HEK293 (cell line): ENCODE measurements at regions not wholly inside any gene's neighbourhood (a gene's known extent, or its start where the extent isn't known, plus 50 kb on each side); places are given as distances from the start of the nearest gene placed in this dataset.

Source experiments
- CTCF ChIA-PET: fragments of 350-600 bp; formaldehyde crosslinking; extraction: SDS; loops from one replicate; lab custom pipeline; 2021; ENCODE audit warnings: antibody characterized with exemption; lab: Yijun Ruan, JAX
- POLR2A ChIA-PET: fragments of 300-600 bp; formaldehyde crosslinking; extraction: SDS; loops from one replicate; lab custom pipeline; 2020; ENCODE audit warnings: antibody characterized with exemption, inconsistent platforms; lab: Yijun Ruan, JAX
- H3K27ac ChIP-seq: fragments of 200-500 bp; sonication (Bioruptor generic); 2 replicates; pipeline ENCODE4 v1.5.1; 2014; ENCODE audit warnings: low read depth, low read length, control low read depth, inconsistent platforms; ENCODE audit errors: extremely low read depth
- H3K36me3 ChIP-seq, 2 experiments: fragments of 200-500 bp in 1 of 2; sonication (Bioruptor generic) in 1 of 2; 1 replicate in 1 of 2; 2 replicates in 1 of 2; pipeline ENCODE4 v1.5.1; 2014 to 2017; ENCODE audit warnings: inconsistent platforms in 2 of 2, low read length in 2 of 2; ENCODE audit not compliant: control insufficient read depth in 2 of 2, insufficient read depth in 1 of 2
- H3K4me1 ChIP-seq: fragments of 200-500 bp; sonication (Bioruptor generic); 2 replicates; pipeline ENCODE4 v1.5.1; 2014; ENCODE audit warnings: mild to moderate bottlenecking, low read length, inconsistent platforms; ENCODE audit not compliant: control insufficient read depth, insufficient read depth
- H3K4me3 ChIP-seq: 2 replicates; pipeline ENCODE4 v1.5.1; 2011; ENCODE audit warnings: low read depth, mild to moderate bottlenecking, control low read depth, low read length, moderate library complexity
- H3K9me3 ChIP-seq: fragments of 200-500 bp; sonication (Bioruptor generic); 2 replicates; pipeline ENCODE4 v1.5.1; 2014; ENCODE audit warnings: low read depth, low read length, inconsistent platforms; ENCODE audit not compliant: control insufficient read depth, insufficient read depth
- BCL11B ChIP-seq: fragments of 450-650 bp; formaldehyde crosslinking; IDR thresholded peaks from 2 replicates; pipeline ENCODE4 v1.5.1; 2016; ENCODE audit warnings: low read depth, missing biosample characterization, missing genetic modification characterization
- HOXD13 ChIP-seq: sonication (generic); formaldehyde crosslinking; IDR thresholded peaks from 2 replicates; pipeline ENCODE4 v1.8.0; 2022; ENCODE audit warnings: missing genetic modification reagents, borderline replicate concordance
- KLF10 ChIP-seq: fragments of 450-650 bp; IDR thresholded peaks from 2 replicates; pipeline ENCODE4 v1.5.1; 2018; ENCODE audit warnings: missing biosample characterization, mild to moderate bottlenecking, missing genetic modification characterization
- OSR2 ChIP-seq: fragments of 450-650 bp; formaldehyde crosslinking; IDR thresholded peaks from 2 replicates; pipeline ENCODE4 v1.5.1; 2016; ENCODE audit warnings: missing biosample characterization, missing genetic modification characterization
- OVOL3 ChIP-seq: fragments of 450-650 bp; formaldehyde crosslinking; IDR thresholded peaks from 2 replicates; pipeline ENCODE4 v1.5.1; 2016; ENCODE audit warnings: missing biosample characterization, missing genetic modification characterization
- SALL2 ChIP-seq: fragments of 450-650 bp; formaldehyde crosslinking; IDR thresholded peaks from 2 replicates; pipeline ENCODE4 v1.5.0; 2017; ENCODE audit warnings: missing biosample characterization, mild to moderate bottlenecking, missing genetic modification characterization, borderline replicate concordance
- ZEB2 ChIP-seq: fragments of 450-650 bp; formaldehyde crosslinking; IDR thresholded peaks from 2 replicates; pipeline ENCODE4 v1.5.1; 2016; ENCODE audit warnings: missing biosample characterization, missing genetic modification characterization
- ZFHX2 ChIP-seq: fragments of 450-650 bp; formaldehyde crosslinking; conservative IDR thresholded peaks from 2 replicates; pipeline ENCODE4 v1.5.1; 2016; ENCODE audit warnings: missing biosample characterization, missing genetic modification characterization
- ZIC2 ChIP-seq: fragments of 450-650 bp; formaldehyde crosslinking; IDR thresholded peaks from 2 replicates; pipeline ENCODE4 v1.5.1; 2016; ENCODE audit warnings: missing biosample characterization, missing genetic modification characterization
- ZNF112 ChIP-seq: fragments of 450-650 bp; formaldehyde crosslinking; IDR thresholded peaks from 2 replicates; pipeline ENCODE4 v1.5.0; 2017; ENCODE audit warnings: missing biosample characterization, missing genetic modification characterization
- ZNF146 ChIP-seq: fragments of 450-650 bp; formaldehyde crosslinking; IDR thresholded peaks from 2 replicates; pipeline ENCODE4 v1.5.1; 2016; ENCODE audit warnings: missing biosample characterization, missing genetic modification characterization
- ZNF175 ChIP-seq: fragments of 450-650 bp; formaldehyde crosslinking; IDR thresholded peaks from 2 replicates; pipeline ENCODE4 v1.5.1; 2016; ENCODE audit warnings: missing biosample characterization, missing genetic modification characterization
- ZNF2 ChIP-seq: fragments of 450-650 bp; formaldehyde crosslinking; IDR thresholded peaks from 2 replicates; pipeline ENCODE4 v1.5.1; 2016; ENCODE audit warnings: missing biosample characterization, missing genetic modification characterization
- ZNF239 ChIP-seq: fragments of 450-650 bp; formaldehyde crosslinking; IDR thresholded peaks from 2 replicates; pipeline ENCODE4 v1.5.1; 2016; ENCODE audit warnings: missing biosample characterization, missing genetic modification characterization
- ZNF248 ChIP-seq: fragments of 450-650 bp; formaldehyde crosslinking; IDR thresholded peaks from 2 replicates; pipeline ENCODE4 v1.5.1; 2017; ENCODE audit warnings: missing biosample characterization, missing genetic modification characterization
- ZNF280D ChIP-seq: fragments of 450-650 bp; formaldehyde crosslinking; IDR thresholded peaks from 2 replicates; pipeline ENCODE4 v1.5.1; 2016; ENCODE audit warnings: missing biosample characterization, missing genetic modification characterization
- ZNF324 ChIP-seq: fragments of 450-650 bp; formaldehyde crosslinking; IDR thresholded peaks from 2 replicates; pipeline ENCODE4 v1.5.1; 2016; ENCODE audit warnings: missing biosample characterization, missing genetic modification characterization
- ZNF335 ChIP-seq: fragments of 450-650 bp; formaldehyde crosslinking; conservative IDR thresholded peaks from 2 replicates; pipeline ENCODE4 v1.5.1; 2016; ENCODE audit warnings: missing biosample characterization, missing genetic modification characterization
- ZNF366 ChIP-seq: fragments of 450-650 bp; formaldehyde crosslinking; conservative IDR thresholded peaks from 2 replicates; pipeline ENCODE4 v1.5.1; 2016; ENCODE audit warnings: missing biosample characterization, missing genetic modification characterization
- ZNF416 ChIP-seq: fragments of 450-650 bp; formaldehyde crosslinking; IDR thresholded peaks from 2 replicates; pipeline ENCODE4 v1.5.1; 2016; ENCODE audit warnings: missing biosample characterization, missing genetic modification characterization
- ZNF521 ChIP-seq: fragments of 450-650 bp; formaldehyde crosslinking; IDR thresholded peaks from 2 replicates; pipeline ENCODE4 v1.5.1; 2017; ENCODE audit warnings: missing biosample characterization, mild to moderate bottlenecking, missing genetic modification characterization
- ZNF529 ChIP-seq: fragments of 450-650 bp; formaldehyde crosslinking; IDR thresholded peaks from 2 replicates; pipeline ENCODE4 v1.5.1; 2017; ENCODE audit warnings: missing genetic modification characterization, missing biosample characterization; ENCODE audit not compliant: insufficient replicate concordance
- ZNF548 ChIP-seq: fragments of 450-650 bp; formaldehyde crosslinking; IDR thresholded peaks from 2 replicates; pipeline ENCODE4 v1.5.1; 2016; ENCODE audit warnings: missing biosample characterization, missing genetic modification characterization
- ZNF571 ChIP-seq: fragments of 450-650 bp; formaldehyde crosslinking; IDR thresholded peaks from 2 replicates; pipeline ENCODE4 v1.5.0; 2017; ENCODE audit warnings: missing biosample characterization, missing genetic modification characterization
- ZNF837 ChIP-seq: fragments of 450-650 bp; formaldehyde crosslinking; IDR thresholded peaks from 2 replicates; pipeline ENCODE4 v1.5.1; 2016; ENCODE audit warnings: missing biosample characterization, missing genetic modification characterization
- ZSCAN30 ChIP-seq: fragments of 450-650 bp; IDR thresholded peaks from 2 replicates; pipeline ENCODE4 v1.5.1; 2018; ENCODE audit warnings: missing biosample characterization, mild to moderate bottlenecking, missing genetic modification characterization, moderate library complexity
- TF ChIP-seq, protein P1 (sequence below): fragments of 450-650 bp; formaldehyde crosslinking; IDR thresholded peaks from 2 replicates; pipeline ENCODE4 v1.5.1; 2017; ENCODE audit warnings: missing biosample characterization, missing genetic modification characterization
- TF ChIP-seq, protein P2 (sequence below): fragments of 450-650 bp; formaldehyde crosslinking; IDR thresholded peaks from 2 replicates; pipeline ENCODE4 v1.5.1; 2016; ENCODE audit warnings: missing biosample characterization, missing genetic modification characterization
- TF ChIP-seq, protein P3 (sequence below): fragments of 450-650 bp; formaldehyde crosslinking; conservative IDR thresholded peaks from 2 replicates; pipeline ENCODE4 v1.5.1; 2016; ENCODE audit warnings: low read depth, missing biosample characterization, missing genetic modification characterization
- TF ChIP-seq, protein P4 (sequence below): fragments of 450-650 bp; formaldehyde crosslinking; IDR thresholded peaks from 2 replicates; pipeline ENCODE4 v1.5.1; 2016; ENCODE audit warnings: missing biosample characterization, missing genetic modification characterization

- TF ChIP-seq, protein P1, sequence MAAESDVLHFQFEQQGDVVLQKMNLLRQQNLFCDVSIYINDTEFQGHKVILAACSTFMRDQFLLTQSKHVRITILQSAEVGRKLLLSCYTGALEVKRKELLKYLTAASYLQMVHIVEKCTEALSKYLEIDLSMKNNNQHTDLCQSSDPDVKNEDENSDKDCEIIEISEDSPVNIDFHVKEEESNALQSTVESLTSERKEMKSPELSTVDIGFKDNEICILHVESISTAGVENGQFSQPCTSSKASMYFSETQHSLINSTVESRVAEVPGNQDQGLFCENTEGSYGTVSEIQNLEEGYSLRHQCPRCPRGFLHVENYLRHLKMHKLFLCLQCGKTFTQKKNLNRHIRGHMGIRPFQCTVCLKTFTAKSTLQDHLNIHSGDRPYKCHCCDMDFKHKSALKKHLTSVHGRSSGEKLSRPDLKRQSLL (tag by site-specific recombination) = no peak
- TF ChIP-seq ZNF416 (no peak), ZNF521 (tag by site-specific recombination) (no peak), ZNF248 (tag by site-specific recombination) (no peak), ZNF366 (tag by site-specific recombination) (no peak), ZIC2 (tag by site-specific recombination) (no peak), ZNF2 (tag by site-specific recombination) (no peak), SALL2 (tag by site-specific recombination) (no peak), ZNF548 (tag by site-specific recombination) (no peak), ZNF324 (tag by site-specific recombination) (no peak), ZNF112 (tag by site-specific recombination) (no peak)
- TF ChIP-seq, protein P2, sequence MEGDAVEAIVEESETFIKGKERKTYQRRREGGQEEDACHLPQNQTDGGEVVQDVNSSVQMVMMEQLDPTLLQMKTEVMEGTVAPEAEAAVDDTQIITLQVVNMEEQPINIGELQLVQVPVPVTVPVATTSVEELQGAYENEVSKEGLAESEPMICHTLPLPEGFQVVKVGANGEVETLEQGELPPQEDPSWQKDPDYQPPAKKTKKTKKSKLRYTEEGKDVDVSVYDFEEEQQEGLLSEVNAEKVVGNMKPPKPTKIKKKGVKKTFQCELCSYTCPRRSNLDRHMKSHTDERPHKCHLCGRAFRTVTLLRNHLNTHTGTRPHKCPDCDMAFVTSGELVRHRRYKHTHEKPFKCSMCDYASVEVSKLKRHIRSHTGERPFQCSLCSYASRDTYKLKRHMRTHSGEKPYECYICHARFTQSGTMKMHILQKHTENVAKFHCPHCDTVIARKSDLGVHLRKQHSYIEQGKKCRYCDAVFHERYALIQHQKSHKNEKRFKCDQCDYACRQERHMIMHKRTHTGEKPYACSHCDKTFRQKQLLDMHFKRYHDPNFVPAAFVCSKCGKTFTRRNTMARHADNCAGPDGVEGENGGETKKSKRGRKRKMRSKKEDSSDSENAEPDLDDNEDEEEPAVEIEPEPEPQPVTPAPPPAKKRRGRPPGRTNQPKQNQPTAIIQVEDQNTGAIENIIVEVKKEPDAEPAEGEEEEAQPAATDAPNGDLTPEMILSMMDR = no peak
Measured at GRCh38 chr4:162869157-162869556, 297.5 kb downstream of the NAF1 start (continued).

- ChIA-PET POLR2A (no interaction called here), CTCF (interaction anchor here (0.6 kb wide), 1 partner anchor 215 kb away, joined by 3 read pairs; no protein-coding TSS in a partner anchor)
- no peaks in the 10 kb centered on the region for H3K9me3 ChIP-seq
- no peaks in the 10 kb centered on the region for H3K4me1 ChIP-seq
- H3K4me3 ChIP-seq = no peak overlapping the region
- no peaks in the 10 kb centered on the region for H3K36me3 ChIP-seq
- no peak overlapping the region for H3K27ac ChIP-seq
- TF ChIP-seq BCL11B (tag by site-specific recombination) (no peak), ZNF280D (tag by site-specific recombination) (no peak), ZNF239 (tag by site-specific recombination) (no peak), ZNF529 (tag by site-specific recombination) (no peak), ZNF837 (tag by site-specific recombination) (no peak), ZNF571 (tag by site-specific recombination) (no peak), KLF10 (no peak), ZNF146 (no peak), ZEB2 (tag by site-specific recombination) (no peak), HOXD13 (CRISPR knock-in tag) (no peak), OVOL3 (tag by site-specific recombination) (no peak), ZNF175 (tag by site-specific recombination) (no peak), OSR2 (tag by site-specific recombination) (no peak), ZFHX2 (tag by site-specific recombination) (no peak), ZSCAN30 (tag by site-specific recombination) (no peak), ZNF335 (tag by site-specific recombination) (no peak)
- TF ChIP-seq, protein P3, sequence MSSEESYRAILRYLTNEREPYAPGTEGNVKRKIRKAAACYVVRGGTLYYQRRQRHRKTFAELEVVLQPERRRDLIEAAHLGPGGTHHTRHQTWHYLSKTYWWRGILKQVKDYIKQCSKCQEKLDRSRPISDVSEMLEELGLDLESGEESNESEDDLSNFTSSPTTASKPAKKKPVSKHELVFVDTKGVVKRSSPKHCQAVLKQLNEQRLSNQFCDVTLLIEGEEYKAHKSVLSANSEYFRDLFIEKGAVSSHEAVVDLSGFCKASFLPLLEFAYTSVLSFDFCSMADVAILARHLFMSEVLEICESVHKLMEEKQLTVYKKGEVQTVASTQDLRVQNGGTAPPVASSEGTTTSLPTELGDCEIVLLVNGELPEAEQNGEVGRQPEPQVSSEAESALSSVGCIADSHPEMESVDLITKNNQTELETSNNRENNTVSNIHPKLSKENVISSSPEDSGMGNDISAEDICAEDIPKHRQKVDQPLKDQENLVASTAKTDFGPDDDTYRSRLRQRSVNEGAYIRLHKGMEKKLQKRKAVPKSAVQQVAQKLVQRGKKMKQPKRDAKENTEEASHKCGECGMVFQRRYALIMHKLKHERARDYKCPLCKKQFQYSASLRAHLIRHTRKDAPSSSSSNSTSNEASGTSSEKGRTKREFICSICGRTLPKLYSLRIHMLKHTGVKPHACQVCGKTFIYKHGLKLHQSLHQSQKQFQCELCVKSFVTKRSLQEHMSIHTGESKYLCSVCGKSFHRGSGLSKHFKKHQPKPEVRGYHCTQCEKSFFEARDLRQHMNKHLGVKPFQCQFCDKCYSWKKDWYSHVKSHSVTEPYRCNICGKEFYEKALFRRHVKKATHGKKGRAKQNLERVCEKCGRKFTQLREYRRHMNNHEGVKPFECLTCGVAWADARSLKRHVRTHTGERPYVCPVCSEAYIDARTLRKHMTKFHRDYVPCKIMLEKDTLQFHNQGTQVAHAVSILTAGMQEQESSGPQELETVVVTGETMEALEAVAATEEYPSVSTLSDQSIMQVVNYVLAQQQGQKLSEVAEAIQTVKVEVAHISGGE = no peak
- TF ChIP-seq, protein P4, sequence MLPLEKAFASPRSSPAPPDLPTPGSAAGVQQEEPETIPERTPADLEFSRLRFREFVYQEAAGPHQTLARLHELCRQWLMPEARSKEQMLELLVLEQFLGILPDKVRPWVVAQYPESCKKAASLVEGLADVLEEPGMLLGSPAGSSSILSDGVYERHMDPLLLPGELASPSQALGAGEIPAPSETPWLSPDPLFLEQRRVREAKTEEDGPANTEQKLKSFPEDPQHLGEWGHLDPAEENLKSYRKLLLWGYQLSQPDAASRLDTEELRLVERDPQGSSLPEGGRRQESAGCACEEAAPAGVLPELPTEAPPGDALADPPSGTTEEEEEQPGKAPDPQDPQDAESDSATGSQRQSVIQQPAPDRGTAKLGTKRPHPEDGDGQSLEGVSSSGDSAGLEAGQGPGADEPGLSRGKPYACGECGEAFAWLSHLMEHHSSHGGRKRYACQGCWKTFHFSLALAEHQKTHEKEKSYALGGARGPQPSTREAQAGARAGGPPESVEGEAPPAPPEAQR = no peak
Measured at GRCh38 chr4:162866565-162866964, 300.1 kb downstream of the NAF1 start.
